OCI-LY1 (cell line): ENCODE measurements at regions not wholly inside any gene's neighbourhood (a gene's known extent, or its start where the extent isn't known, plus 50 kb on each side); places are given as distances from the start of the nearest gene placed in this dataset.
A peak's percentile ranks its signal among the peaks of the same experiment; 100 is the strongest.

Experiments
- H2AFZ ChIP-seq: fragments of 200-600 bp; sonication (generic), shearing (Covaris generic); 2 replicates; pipeline ENCODE4 v1.6.0; 2014; ENCODE audit warnings: antibody characterized with exemption, mild to moderate bottlenecking, low read length
- H3F3A ChIP-seq: fragments of 200-600 bp; sonication (generic), shearing (Covaris generic); 2 replicates; pipeline ENCODE4 v1.6.0; 2014; ENCODE audit warnings: mild to moderate bottlenecking, antibody characterized with exemption, low read length, moderate library complexity; ENCODE audit not compliant: insufficient read depth
- H3K27ac ChIP-seq: fragments of 200-600 bp; sonication (generic); 2 replicates; pipeline ENCODE4 v1.5.1; 2014; ENCODE audit warnings: low read length, mixed run types, mild to moderate bottlenecking, low read depth; ENCODE audit not compliant: poor library complexity, severe bottlenecking
- H3K27me3 ChIP-seq: fragments of 200-600 bp; sonication (generic); 2 replicates; pipeline ENCODE4 v1.6.0; 2014; ENCODE audit warnings: antibody characterized with exemption, mild to moderate bottlenecking, low read length, moderate library complexity; ENCODE audit not compliant: insufficient read depth
- H3K36me3 ChIP-seq: fragments of 200-600 bp; sonication (generic); 2 replicates; pipeline ENCODE4 v1.6.1; 2014; ENCODE audit warnings: mild to moderate bottlenecking, antibody characterized with exemption, low read length, moderate library complexity, mixed read lengths; ENCODE audit not compliant: insufficient read depth
- H3K4me1 ChIP-seq: fragments of 200-600 bp; sonication (generic); 2 replicates; pipeline ENCODE4 v1.5.1; 2014; ENCODE audit warnings: mild to moderate bottlenecking, low read length, moderate library complexity; ENCODE audit not compliant: insufficient read depth, severe bottlenecking
- H3K4me2 ChIP-seq: fragments of 200-600 bp; sonication (generic), shearing (Covaris generic); 2 replicates; pipeline ENCODE4 v1.6.1; 2014; ENCODE audit warnings: low read length
- H3K4me3 ChIP-seq: fragments of 200-600 bp; sonication (generic); 2 replicates; pipeline ENCODE4 v1.5.1; 2014; ENCODE audit warnings: low read length, low read depth, mild to moderate bottlenecking, mixed read lengths; ENCODE audit not compliant: poor library complexity, severe bottlenecking
- H3K79me2 ChIP-seq: fragments of 200-600 bp; shearing (Covaris generic); 2 replicates; pipeline ENCODE4 v1.6.1; 2016; ENCODE audit warnings: mixed run types, low read length, mixed read lengths; ENCODE audit not compliant: insufficient read depth
- H3K9ac ChIP-seq: fragments of 200-600 bp; sonication (generic), shearing (Covaris generic); 2 replicates; pipeline ENCODE4 v1.6.1; 2014; ENCODE audit warnings: mild to moderate bottlenecking, low read length, mixed read lengths
- H3K9me2 ChIP-seq: fragments of 200-600 bp; sonication (generic), shearing (Covaris generic); 2 replicates; pipeline ENCODE4 v1.6.1; 2014; ENCODE audit warnings: low read depth, mild to moderate bottlenecking, low read length, mixed read lengths
- H3K9me3 ChIP-seq: fragments of 200-600 bp; shearing (Covaris generic); 2 replicates; pipeline ENCODE4 v1.6.1; 2014; ENCODE audit warnings: low read length, mixed read lengths
- H4K20me1 ChIP-seq: fragments of 200-600 bp; sonication (generic), shearing (Covaris generic); 2 replicates; pipeline ENCODE4 v1.6.0; 2016; ENCODE audit warnings: mild to moderate bottlenecking, low read length; ENCODE audit not compliant: insufficient read depth
- CTCF ChIP-seq: fragments of 200-600 bp; sonication (generic), shearing (Covaris generic); IDR thresholded peaks from 2 replicates; pipeline ENCODE4 v1.5.1; 2017; ENCODE audit warnings: mild to moderate bottlenecking, antibody characterized with exemption, low read length, moderate library complexity, mixed read lengths
- EZH2 ChIP-seq: fragments of 200-600 bp; sonication (generic), shearing (Covaris generic); IDR thresholded peaks from 2 replicates; pipeline ENCODE4 v1.8.0; 2017; ENCODE audit warnings: borderline replicate concordance, mixed run types, mild to moderate bottlenecking, antibody characterized with exemption, low read length, moderate library complexity, mixed read lengths

GRCh38 chr4:187171706-187172339, 448.2 kb upstream of the FAT1 start:
- TF ChIP-seq EZH2: no peak
- no peak for TF ChIP-seq CTCF
- Histone ChIP-seq H3F3A (no peaks in the 10 kb centered on the region), H2AFZ (peak overlapping the region; percentile 87; the same call in 1 of the 2 replicates), H3K4me3 (no peak overlapping the region), H3K9me2 (no peaks in the 10 kb centered on the region), H3K36me3 (no peaks in the 10 kb centered on the region), H4K20me1 (no peaks in the 10 kb centered on the region), H3K4me2 (peak overlapping the region; percentile 45; the same call in 1 of the 2 replicates), H3K9me3 (no peaks in the 10 kb centered on the region), H3K9ac (peak overlapping the region; percentile 29; the same call in 1 of the 2 replicates), H3K79me2 (no peaks in the 10 kb centered on the region), H3K27me3 (no peaks in the 10 kb centered on the region), H3K4me1 (peaks cover 67% of the 10 kb centered on the region), H3K27ac (peak overlapping the region; percentile 48)

GRCh38 chr4:187172340-187172761, 448.7 kb upstream of the FAT1 start:
- H3K79me2 ChIP-seq: no peaks in the 10 kb centered on the region
- no peaks in the 10 kb centered on the region for H3K9me3 ChIP-seq
- TF ChIP-seq CTCF (no peak), EZH2 (no peak)
- H3K4me2 ChIP-seq: no peak overlapping the region
- H3K9me2 ChIP-seq: no peaks in the 10 kb centered on the region
- H3K4me3 ChIP-seq: no peak overlapping the region
- no peaks in the 10 kb centered on the region for H4K20me1 ChIP-seq
- no peaks in the 10 kb centered on the region for H3F3A ChIP-seq
- peaks cover 62% of the 10 kb centered on the region for H3K4me1 ChIP-seq
- H3K27ac ChIP-seq: peak overlapping the region; percentile 48
- H3K27me3 ChIP-seq: no peaks in the 10 kb centered on the region
- no peaks in the 10 kb centered on the region for H3K36me3 ChIP-seq
- H3K9ac ChIP-seq: no peak overlapping the region
- no peak overlapping the region for H2AFZ ChIP-seq

DNA sequence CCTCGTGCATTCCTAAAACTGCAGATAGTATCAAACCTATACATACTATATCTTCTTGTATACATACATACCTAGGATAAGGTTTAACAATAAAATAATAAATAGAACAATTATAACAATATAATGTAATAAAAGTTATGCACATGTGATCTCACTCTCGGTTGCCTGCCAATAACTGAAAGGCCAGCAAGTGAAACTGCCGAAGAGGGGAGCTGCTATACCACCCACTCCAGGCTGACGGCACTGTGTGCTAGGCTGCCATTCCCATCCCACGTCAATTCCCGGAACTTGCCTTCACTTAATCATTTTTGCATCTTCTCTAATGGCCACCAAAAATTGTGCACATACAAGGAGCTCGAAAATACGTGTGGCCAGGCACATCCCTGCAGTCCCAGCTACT, 451.1 kb upstream of the FAT1 start:
- Histone ChIP-seq H3K79me2 (no peaks in the 10 kb centered on the region), H3F3A (no peaks in the 10 kb centered on the region), H4K20me1 (no peaks in the 10 kb centered on the region), H3K4me2 (no peak overlapping the region), H3K9me3 (no peaks in the 10 kb centered on the region), H3K27me3 (no peaks in the 10 kb centered on the region), H3K27ac (peak overlapping the region; percentile 16), H3K4me3 (no peak overlapping the region), H3K9me2 (no peaks in the 10 kb centered on the region), H3K36me3 (no peaks in the 10 kb centered on the region), H3K4me1 (peaks cover 60% of the 10 kb centered on the region), H3K9ac (no peak overlapping the region), H2AFZ (no peak overlapping the region)
- TF ChIP-seq EZH2: no peak
- no peak for TF ChIP-seq CTCF
